ENCODE measurements at regions not wholly inside any gene's neighbourhood (a gene's known extent, or its start where the extent isn't known, plus 50 kb on each side); places are given as distances from the start of the nearest gene placed in this dataset.

DNA sequence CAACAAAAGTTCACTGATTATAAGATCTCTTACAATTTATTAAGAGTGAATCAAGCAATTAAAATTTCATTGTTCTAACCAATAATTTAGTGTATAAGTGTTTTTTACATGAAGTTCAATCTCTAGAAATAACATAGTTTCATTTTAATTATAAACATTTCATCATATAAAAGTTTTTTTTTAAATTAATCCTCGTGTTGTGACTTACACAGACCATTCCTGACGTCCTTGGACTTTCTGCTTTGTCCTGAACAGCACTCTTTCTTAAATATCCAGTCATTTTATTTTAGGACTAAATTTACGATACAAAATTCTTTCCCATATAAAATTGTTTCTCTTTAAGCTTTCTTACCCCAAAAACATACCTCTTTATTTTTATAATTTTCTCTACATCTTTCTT, 841.7 kb upstream of the POU3F4 start:
- no peak for TF ChIP-seq CTCF (IDR thresholded peaks at IDR 0.05)
- TF ChIP-seq POLR2A (IDR thresholded peaks at IDR 0.05): no peak

All from thyroid gland (tissue), 4 donors.